K562 (cell line): ENCODE measurements at regions not wholly inside any gene's neighbourhood (a gene's known extent, or its start where the extent isn't known, plus 50 kb on each side); places are given as distances from the start of the nearest gene placed in this dataset.

Experiments used
- ATAC-seq: fragments of 200-7000 bp; cut with Tn5 transposase; 3 replicates; pipeline ENCODE4 v1.9.1; 2020; ENCODE audit warnings: moderate library complexity
- BruUV-seq: library from RNA; stranded (reverse); fragments of 400-500 nt; replicated peaks from 2 replicates; lab custom pipeline; 2021; lab: Mats Ljungman, UMichigan
- CTCF ChIA-PET: fragments of 300-600 bp; formaldehyde crosslinking; extraction: SDS; loops from one replicate; lab custom pipeline; 2021; ENCODE audit warnings: low intra/inter-chr PET ratio; lab: Yijun Ruan, JAX
- POLR2A ChIA-PET: fragments of 300-600, 350-650 bp; sonication (Branson Sonifier 250); formaldehyde crosslinking; extraction: SDS; loops from one replicate; lab custom pipeline; 2021; ENCODE audit warnings: antibody characterized with exemption, inconsistent platforms; lab: Yijun Ruan, JAX
- DNase-seq, 4 experiments: peaks; one replicate each; pipeline versions ENCODE4 v3.0.0 to v3.0.0-alpha.2; 2011 to 2018; ENCODE audit warnings: low spot score in 3 of 4, mixed read lengths in 3 of 4; ENCODE audit errors: extremely low read depth in 1 of 4
- FAIRE-seq: peaks from 2 replicates; lab custom pipeline; 2011; peaks lifted over from hg19 to GRCh38; lab: Jason Lieb, UNC
- H2AFZ ChIP-seq: 2 replicates; pipeline ENCODE4 v1.6.0; 2011; ENCODE audit warnings: low read depth, low read length, control low read depth, inconsistent platforms
- H3K27ac ChIP-seq: fragments of 200-600 bp; 3 replicates; pipeline ENCODE4 v1.8.0; 2011; ENCODE audit warnings: low read depth, mild to moderate bottlenecking, control low read depth, inconsistent platforms, low read length, moderate library complexity, mixed read lengths; ENCODE audit errors: extremely low read depth
- H3K27me3 ChIP-seq, 2 experiments: fragments of 300-600 bp in 1 of 2; 2 replicates in 1 of 2; 3 replicates in 1 of 2; pipeline versions ENCODE4 v1.6.0 to v1.8.0; 2011; ENCODE audit warnings: inconsistent platforms in 2 of 2, low read length in 2 of 2, mild to moderate bottlenecking in 1 of 2, mixed read lengths in 1 of 2, moderate library complexity in 1 of 2; ENCODE audit not compliant: control insufficient read depth in 2 of 2, insufficient read depth in 2 of 2
- H3K36me3 ChIP-seq: fragments of 300-600 bp; 3 replicates; pipeline ENCODE4 v1.8.0; 2011; ENCODE audit warnings: mild to moderate bottlenecking, low read length, inconsistent platforms; ENCODE audit not compliant: control insufficient read depth, insufficient read depth
- H3K4me1 ChIP-seq, 2 experiments: fragments of 200-600 bp in 1 of 2; replicated peaks in 1 of 2; 2 replicates in 1 of 2; 3 replicates in 1 of 2; pipeline versions ENCODE4 v1.5.1 to v1.8.0; 2011; ENCODE audit warnings: inconsistent platforms in 2 of 2, low read length in 2 of 2, mild to moderate bottlenecking in 1 of 2, mixed read lengths in 1 of 2, moderate library complexity in 1 of 2; ENCODE audit not compliant: control insufficient read depth in 2 of 2, insufficient read depth in 2 of 2
- H3K4me2 ChIP-seq: 2 replicates; pipeline ENCODE4 v1.6.1; 2011; ENCODE audit warnings: low read length, control low read depth, inconsistent platforms, mixed read lengths; ENCODE audit not compliant: insufficient read depth
- H3K4me3 ChIP-seq: fragments of 200-600 bp; sonication (generic), shearing (Covaris generic); 2 replicates; pipeline ENCODE4 v1.5.1; 2016; ENCODE audit warnings: control low read depth, inconsistent platforms
- H3K79me2 ChIP-seq: fragments of 200-600 bp; 3 replicates; pipeline ENCODE4 v1.8.0; 2011; ENCODE audit warnings: low read length, inconsistent platforms; ENCODE audit not compliant: control insufficient read depth, insufficient read depth
- H3K9ac ChIP-seq, 2 experiments: 2 replicates each; pipeline versions ENCODE4 v1.6.0 to v1.6.1; 2011; ENCODE audit warnings: low read depth in 2 of 2, low read length in 2 of 2, control low read depth in 1 of 2, inconsistent platforms in 1 of 2, mild to moderate bottlenecking in 1 of 2, mixed read lengths in 1 of 2; ENCODE audit not compliant: insufficient read depth in 1 of 2
- H3K9me1 ChIP-seq: one replicate; pipeline ENCODE4 v1.6.0; 2011; ENCODE audit warnings: inconsistent platforms, mild to moderate bottlenecking, low read length, moderate library complexity; ENCODE audit not compliant: control insufficient read depth, insufficient read depth
- H3K9me3 ChIP-seq: replicated peaks from 2 replicates; pipeline ENCODE4 v1.5.1; 2011; ENCODE audit warnings: low read depth, low read length, inconsistent platforms; ENCODE audit not compliant: control insufficient read depth, insufficient read depth
- H4K20me1 ChIP-seq: replicated peaks from 2 replicates; pipeline ENCODE4 v1.6.1; 2011; ENCODE audit warnings: low read length, inconsistent platforms, mixed read lengths; ENCODE audit not compliant: control insufficient read depth, insufficient read depth
- CBFA2T2 ChIP-seq: fragments of 450-650 bp; conservative IDR thresholded peaks from 2 replicates; pipeline ENCODE4 v1.6.1; 2017; ENCODE audit warnings: mild to moderate bottlenecking
- E2F3 ChIP-seq: fragments of 250-450 bp; sonication (Bioruptor Pico); IDR thresholded peaks from 2 replicates; pipeline ENCODE4 v1.4.0; 2020; ENCODE audit warnings: mild to moderate bottlenecking
- KDM4B ChIP-seq, 2 experiments: fragments of 450-650 bp in 1 of 2; sonication (generic) in 1 of 2; IDR thresholded peaks; 2 replicates each; pipeline ENCODE4 v1.6.1; 2016 to 2017; ENCODE audit warnings: borderline replicate concordance in 2 of 2, antibody characterized with exemption in 1 of 2, low read depth in 1 of 2, mild to moderate bottlenecking in 1 of 2
- MCM7 ChIP-seq, 2 experiments: fragments of 450-650 bp; IDR thresholded peaks; 2 replicates each; pipeline ENCODE4 v1.6.1; 2016 to 2018
- NFYB ChIP-seq: IDR thresholded peaks from 2 replicates; pipeline ENCODE4 v1.6.1; 2011; ENCODE audit warnings: mild to moderate bottlenecking, moderate library complexity; ENCODE audit not compliant: insufficient read length; ENCODE audit errors: extremely low read depth
- NR2C2 ChIP-seq, 2 experiments: fragments of 200-800 bp in 1 of 2; sonication (Bioruptor generic) in 1 of 2; sonication (generic) in 1 of 2; formaldehyde crosslinking in 1 of 2; IDR thresholded peaks; 2 replicates each; pipeline versions ENCODE4 v1.6.1 to v1.8.0; 2016 to 2022; ENCODE audit warnings: mild to moderate bottlenecking in 1 of 2, missing compliant biosample characterization in 1 of 2, missing genetic modification characterization in 1 of 2, missing genetic modification reagents in 1 of 2
- RAD21 ChIP-seq, 2 experiments: fragments of 250-450 bp in 1 of 2; fragments of 450-650 bp in 1 of 2; sonication (Bioruptor Pico) in 1 of 2; formaldehyde crosslinking in 1 of 2; IDR thresholded peaks in 1 of 2; conservative IDR thresholded peaks in 1 of 2; 2 replicates each; pipeline versions ENCODE4 v1.4.0 to v1.8.0; 2020 to 2022; ENCODE audit warnings: mild to moderate bottlenecking in 2 of 2, moderate library complexity in 1 of 2
- RBFOX2 ChIP-seq: fragments of 200-400 bp; formaldehyde crosslinking; IDR thresholded peaks from 2 replicates; pipeline ENCODE4 v1.6.1; 2017; ENCODE audit warnings: low read depth, mild to moderate bottlenecking, low read length, moderate library complexity
- SMARCB1 ChIP-seq: IDR thresholded peaks from 2 replicates; pipeline ENCODE4 v1.6.1; 2011; ENCODE audit warnings: improper control_type of control experiment, low read depth; ENCODE audit not compliant: insufficient read length
- SMC3 ChIP-seq: conservative IDR thresholded peaks from 2 replicates; pipeline ENCODE4 v1.6.1; 2011; ENCODE audit warnings: low read depth, low read length, improper control_type of control experiment; ENCODE audit not compliant: insufficient read depth
- STAG1 ChIP-seq: sonication (generic); formaldehyde crosslinking; IDR thresholded peaks from 2 replicates; pipeline ENCODE4 v1.5.0; 2020; ENCODE audit warnings: missing genetic modification reagents, borderline replicate concordance
- TRIM28 ChIP-seq: fragments of 450-650 bp; IDR thresholded peaks from 2 replicates; pipeline ENCODE4 v1.6.1; 2017
- ZBTB43 ChIP-seq: sonication (generic); formaldehyde crosslinking; IDR thresholded peaks from 2 replicates; pipeline ENCODE4 v1.8.0; 2023; ENCODE audit warnings: mild to moderate bottlenecking, missing genetic modification reagents
- ZNF217 ChIP-seq: sonication (generic); formaldehyde crosslinking; IDR thresholded peaks from 2 replicates; pipeline ENCODE4 v1.8.0; 2022; ENCODE audit warnings: mild to moderate bottlenecking, missing genetic modification reagents
- ZNF436 ChIP-seq: fragments of 250-450, 450-650 bp; sonication (Bioruptor Pico); formaldehyde crosslinking; IDR thresholded peaks from 2 replicates; pipeline ENCODE4 v1.7.0; 2020; ENCODE audit warnings: mild to moderate bottlenecking
- ZNF696 ChIP-seq: fragments of 250-450 bp; sonication (Bioruptor Pico); conservative IDR thresholded peaks from 2 replicates; pipeline ENCODE4 v1.4.0; 2020; ENCODE audit warnings: mild to moderate bottlenecking, moderate library complexity
- WGBS: fragments of 100-300 bp; shearing (Covaris generic); methylation state at CpG from one replicate; pipeline ENCODE4 v1.1.6; 2016; ENCODE audit warnings: low coverage, mixed read lengths; ENCODE audit not compliant: insufficient coverage; ENCODE audit errors: missing lambda C conversion rate; 5-methylcytosine and 5-hydroxymethylcytosine counted together
- in situ Hi-C: fragments of 300-500 bp; cut with MboI; formaldehyde crosslinking; loops from 4 replicates; pipeline ENCODE4 v1.15.0; 2018; ENCODE audit warnings: inconsistent platforms, mixed read lengths
- intact Hi-C: fragments of 100-400 bp; cut with micrococcal nuclease; formaldehyde crosslinking; loops from 2 replicates; pipeline ENCODE4 v1.14.2; 2022
- TF ChIP-seq, protein P1 (sequence below): fragments of 250-450 bp; sonication (Bioruptor Pico); IDR thresholded peaks from 2 replicates; pipeline ENCODE4 v1.8.0; 2022; ENCODE audit warnings: inconsistent platforms, mild to moderate bottlenecking, moderate library complexity, borderline replicate concordance
- TF ChIP-seq, protein P2 (sequence below): fragments of 450-650 bp; formaldehyde crosslinking; IDR thresholded peaks from 2 replicates; pipeline ENCODE4 v1.4.0; 2020; ENCODE audit warnings: mild to moderate bottlenecking, moderate library complexity

GRCh38 chr12:69070319-69071090 is 137.5 kb upstream of the CPM start:
- Histone ChIP-seq H3K79me2 (no peaks in the 10 kb centered on the region), H3K9me3 (no peaks in the 10 kb centered on the region), H3K4me3 (no peak overlapping the region), H4K20me1 (no peaks in the 10 kb centered on the region), H3K9me1 (no peaks in the 10 kb centered on the region), H3K36me3 (no peaks in the 10 kb centered on the region), H2AFZ (no peak overlapping the region), H3K27me3 (peaks cover 0 to 15% of the 10 kb centered on the region in 2 experiments; a peak in 3 of 5 replicates), H3K4me1 (no peaks in the 10 kb centered on the region), H3K9ac (no peak overlapping the region), H3K4me2 (no peak overlapping the region), H3K27ac (no peak overlapping the region)
- DNase-seq (peak; percentile 61 to 76 (median 70)), ATAC-seq (peak; percentile 99), FAIRE-seq (peak; percentile 92)
- no TSS peak for BruUV-seq
- intact Hi-C loops: loop anchor here (1.0 kb wide), 2 partner anchors 206 to 847 kb away; no protein-coding TSS in a partner anchor
- ChIA-PET POLR2A (no interaction called here), CTCF (interaction anchor here (0.6 to 1.4 kb wide), 2 partner anchors 194 to 283 kb away, joined by 3 read pairs; no protein-coding TSS in a partner anchor)
- WGBS: 0% methylated on average over 6 of the region's 6 CpGs
- in situ Hi-C loops: loop anchor here (25.0 kb wide), 1 partner anchor 208 kb away; no protein-coding TSS in a partner anchor
- no peak for TF ChIP-seq NFYB
- TF ChIP-seq ZBTB43 (CRISPR knock-in tag): no peak
- TF ChIP-seq NR2C2 (CRISPR knock-in tag; IDR thresholded peaks at IDR 0.05): no peak
- TF ChIP-seq NR2C2 (tag; IDR thresholded peaks at IDR 0.05): no peak
- no peak for TF ChIP-seq TRIM28
- no peak for TF ChIP-seq E2F3 (CRISPR knock-in tag)
- peak; percentile 75 to 85 for TF ChIP-seq RAD21 (CRISPR knock-in tag; conservative IDR thresholded peaks at IDR 0.05 in 1 of 2, IDR thresholded peaks at IDR 0.05 in 1 of 2)
- no peak for TF ChIP-seq SMARCB1
- TF ChIP-seq MCM7 (IDR thresholded peaks at IDR 0.05): no peak
- no peak for TF ChIP-seq ZNF436 (CRISPR knock-in tag)
- TF ChIP-seq, protein P1, sequence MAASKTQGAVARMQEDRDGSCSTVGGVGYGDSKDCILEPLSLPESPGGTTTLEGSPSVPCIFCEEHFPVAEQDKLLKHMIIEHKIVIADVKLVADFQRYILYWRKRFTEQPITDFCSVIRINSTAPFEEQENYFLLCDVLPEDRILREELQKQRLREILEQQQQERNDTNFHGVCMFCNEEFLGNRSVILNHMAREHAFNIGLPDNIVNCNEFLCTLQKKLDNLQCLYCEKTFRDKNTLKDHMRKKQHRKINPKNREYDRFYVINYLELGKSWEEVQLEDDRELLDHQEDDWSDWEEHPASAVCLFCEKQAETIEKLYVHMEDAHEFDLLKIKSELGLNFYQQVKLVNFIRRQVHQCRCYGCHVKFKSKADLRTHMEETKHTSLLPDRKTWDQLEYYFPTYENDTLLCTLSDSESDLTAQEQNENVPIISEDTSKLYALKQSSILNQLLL (CRISPR knock-in tag): no peak
- TF ChIP-seq ZNF217: no peak
- TF ChIP-seq, protein P2, sequence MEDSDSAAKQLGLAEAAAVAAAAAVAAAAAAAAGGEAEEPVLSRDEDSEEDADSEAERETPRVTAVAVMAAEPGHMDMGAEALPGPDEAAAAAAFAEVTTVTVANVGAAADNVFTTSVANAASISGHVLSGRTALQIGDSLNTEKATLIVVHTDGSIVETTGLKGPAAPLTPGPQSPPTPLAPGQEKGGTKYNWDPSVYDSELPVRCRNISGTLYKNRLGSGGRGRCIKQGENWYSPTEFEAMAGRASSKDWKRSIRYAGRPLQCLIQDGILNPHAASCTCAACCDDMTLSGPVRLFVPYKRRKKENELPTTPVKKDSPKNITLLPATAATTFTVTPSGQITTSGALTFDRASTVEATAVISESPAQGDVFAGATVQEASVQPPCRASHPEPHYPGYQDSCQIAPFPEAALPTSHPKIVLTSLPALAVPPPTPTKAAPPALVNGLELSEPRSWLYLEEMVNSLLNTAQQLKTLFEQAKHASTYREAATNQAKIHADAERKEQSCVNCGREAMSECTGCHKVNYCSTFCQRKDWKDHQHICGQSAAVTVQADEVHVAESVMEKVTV (CRISPR knock-in tag): peak; percentile 57
- TF ChIP-seq SMC3: peak; percentile 66
- TF ChIP-seq KDM4B (IDR thresholded peaks at IDR 0.05; ENCODE audit: borderline replicate concordance in 2 of 2, low read depth in 1 of 2): no peak
- TF ChIP-seq STAG1 (CRISPR knock-in tag): peak; percentile 26; the same call in 1 of the 2 replicates
- TF ChIP-seq ZNF696: no peak
- no peak for TF ChIP-seq CBFA2T2
- TF ChIP-seq RBFOX2: no peak
